NOMO-1 treated with DMSO at 0.1 percent for 48 hours (cell line): ENCODE measurements at regions not wholly inside any gene's neighbourhood (a gene's known extent, or its start where the extent isn't known, plus 50 kb on each side); places are given as distances from the start of the nearest gene placed in this dataset.

Experiments
- DNase-seq: peaks from one replicate; lab custom pipeline; 2025; ENCODE audit not compliant: unreplicated experiment; lab: John Stamatoyannopoulos, UW

- DNase-seq: no peak
These were observed 60.7 kb upstream of the CDC42BPA start for GRCh38 chr1:227378871-227379554.

GRCh38 chr1:227378181-227378580 is 59.9 kb upstream of the CDC42BPA start:
- DNase-seq: no peak

GRCh38 chr1:227374846-227375245 is 56.6 kb upstream of the CDC42BPA start:
- no peak for DNase-seq

- no peak for DNase-seq
These were observed 54.4 kb upstream of the CDC42BPA start for GRCh38 chr1:227372726-227373130.

GRCh38 chr1:227370533-227371254 is 52.4 kb upstream of the CDC42BPA start:
- no peak for DNase-seq

- DNase-seq: no peak
These were observed 50.9 kb upstream of the CDC42BPA start for GRCh38 chr1:227369102-227369760.
